CD1c-positive myeloid dendritic cell (primary cell): ENCODE measurements at regions not wholly inside any gene's neighbourhood (a gene's known extent, or its start where the extent isn't known, plus 50 kb on each side); places are given as distances from the start of the nearest gene placed in this dataset.

Source experiments
- DNase-seq: peaks from one replicate; pipeline ENCODE4 v3.0.0-alpha.2; 2016; ENCODE audit errors: extremely low spot score

DNA sequence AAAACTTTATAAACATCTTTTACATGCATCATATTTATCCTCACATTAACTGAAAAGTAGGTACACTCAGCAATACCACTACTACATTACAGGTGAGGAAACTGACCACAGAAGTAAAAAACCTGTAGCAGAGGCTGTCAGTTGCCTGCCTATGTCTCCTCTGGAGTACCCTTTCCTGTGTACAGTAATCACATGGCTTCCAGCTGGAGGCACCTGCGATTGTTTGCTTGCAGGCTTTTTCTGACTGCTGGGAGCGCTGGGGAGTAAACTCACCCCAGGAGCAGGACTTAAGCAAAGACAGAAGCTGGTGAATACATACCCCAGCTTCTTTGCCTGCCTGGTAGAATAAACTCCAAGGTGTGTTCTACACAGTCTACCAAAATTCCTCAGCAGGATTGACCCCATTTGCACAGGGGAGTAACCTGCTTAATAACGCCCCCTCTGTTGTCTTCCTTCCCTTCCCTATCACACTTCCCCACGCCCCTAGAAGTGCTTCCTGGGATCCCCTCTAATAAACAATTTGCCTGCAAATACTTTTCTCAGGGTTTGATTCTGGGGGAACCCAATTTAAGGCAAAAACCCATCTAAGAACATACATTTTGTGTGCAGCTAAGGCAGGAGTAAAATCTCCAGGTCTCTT lies 138.9 kb downstream of the PTH2R start:
- no peak for DNase-seq

DNA sequence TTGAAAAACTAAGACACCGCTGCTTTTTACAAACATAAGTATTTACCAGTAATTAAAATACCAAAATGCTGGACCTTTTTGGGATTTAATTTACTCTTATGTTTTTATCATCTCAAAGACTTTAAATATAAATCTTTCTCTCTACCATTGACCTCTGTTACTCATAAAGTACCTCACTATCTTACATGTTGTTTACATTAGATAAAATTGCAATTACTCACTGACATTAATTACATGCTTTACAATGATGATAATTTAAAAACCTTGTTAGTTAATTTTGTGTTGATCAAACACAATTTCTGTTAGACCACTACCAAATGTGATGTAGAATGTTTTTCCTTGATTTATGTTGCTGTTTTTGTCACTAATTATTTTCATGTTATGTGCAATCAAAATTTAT lies 139.5 kb downstream of the PTH2R start:
- no peak for DNase-seq

DNA sequence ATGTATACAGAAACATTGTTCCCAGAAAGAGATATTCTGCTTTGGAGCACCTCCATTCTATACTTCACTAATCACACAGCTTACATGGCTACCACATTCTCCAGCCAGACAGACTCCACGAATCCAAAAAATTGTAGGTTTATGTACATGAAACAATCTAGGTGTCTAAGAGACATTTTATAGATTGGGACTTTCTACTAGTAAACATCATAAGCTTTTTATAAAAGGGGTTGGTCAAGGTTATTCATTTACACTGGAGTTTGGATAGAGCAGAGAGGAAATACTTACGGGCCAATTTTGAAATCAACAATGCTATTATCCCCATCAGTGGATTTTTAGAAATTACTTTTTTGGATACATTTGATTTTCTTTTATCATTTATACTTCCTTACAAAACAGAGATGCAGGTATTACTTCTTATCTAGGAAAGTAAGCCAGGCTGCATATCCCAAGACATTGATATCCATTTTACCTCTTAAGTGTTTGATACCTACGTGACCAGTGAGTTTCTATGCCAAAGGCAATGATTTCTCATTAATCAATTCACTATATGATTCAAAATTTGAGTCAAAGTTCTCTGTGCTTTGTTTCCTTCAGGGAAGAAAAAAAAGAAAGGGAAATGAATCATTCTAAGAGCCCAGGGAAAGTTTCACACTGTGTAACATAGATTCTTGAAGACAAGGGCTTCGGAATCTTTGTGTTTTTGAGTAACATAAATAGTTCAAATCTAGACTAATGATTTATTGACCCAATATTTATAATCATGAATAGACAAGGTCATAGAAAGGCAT lies 140.5 kb downstream of the PTH2R start:
- DNase-seq = no peak

DNA sequence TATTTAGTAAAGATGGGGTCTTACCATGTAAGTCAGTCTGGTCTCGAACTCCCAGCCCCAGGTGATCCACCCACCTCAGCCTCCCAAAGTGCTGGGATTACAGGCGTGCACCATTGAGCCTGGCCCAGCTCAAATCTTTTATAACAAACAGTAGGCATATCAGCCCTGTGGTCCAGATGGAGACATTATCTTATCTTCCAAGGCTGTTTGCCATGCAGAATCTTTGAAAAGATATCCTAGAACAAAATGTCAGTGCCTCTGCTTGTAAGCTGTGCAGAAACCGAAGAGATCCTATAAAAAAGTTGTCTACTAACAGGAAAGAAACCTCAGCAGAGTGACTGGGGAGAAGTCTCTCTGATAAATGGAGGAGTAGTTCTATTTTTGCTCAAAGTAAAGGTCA lies 142.1 kb downstream of the PTH2R start:
- DNase-seq = no peak

DNA sequence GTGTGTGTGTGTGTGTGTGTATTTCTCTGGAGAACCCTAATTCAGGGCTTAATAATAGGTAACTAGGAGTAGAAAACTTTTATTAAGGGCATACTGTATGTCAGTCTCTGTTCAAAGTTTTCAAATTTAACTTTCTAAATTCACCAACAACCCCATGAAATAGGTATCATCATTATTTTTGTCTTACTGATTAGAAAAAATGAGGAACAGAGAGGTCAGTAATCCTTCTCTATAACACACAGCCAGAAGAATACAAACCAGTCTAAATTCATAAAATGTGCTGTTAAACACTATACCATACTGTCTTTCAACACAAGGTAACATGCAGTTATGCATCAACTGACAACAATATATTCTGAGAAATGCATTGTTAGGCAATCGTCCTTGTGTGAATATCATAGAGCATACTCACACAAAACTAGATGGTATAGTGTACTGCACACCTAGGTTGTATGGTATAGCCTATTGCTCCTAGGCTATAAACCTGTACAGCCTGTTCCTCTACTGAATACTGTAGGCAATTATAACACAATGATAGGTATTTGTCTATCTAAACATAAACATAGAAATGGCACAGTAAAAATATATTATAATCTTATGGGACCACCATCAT lies 143.1 kb downstream of the PTH2R start:
- no peak for DNase-seq

DNA sequence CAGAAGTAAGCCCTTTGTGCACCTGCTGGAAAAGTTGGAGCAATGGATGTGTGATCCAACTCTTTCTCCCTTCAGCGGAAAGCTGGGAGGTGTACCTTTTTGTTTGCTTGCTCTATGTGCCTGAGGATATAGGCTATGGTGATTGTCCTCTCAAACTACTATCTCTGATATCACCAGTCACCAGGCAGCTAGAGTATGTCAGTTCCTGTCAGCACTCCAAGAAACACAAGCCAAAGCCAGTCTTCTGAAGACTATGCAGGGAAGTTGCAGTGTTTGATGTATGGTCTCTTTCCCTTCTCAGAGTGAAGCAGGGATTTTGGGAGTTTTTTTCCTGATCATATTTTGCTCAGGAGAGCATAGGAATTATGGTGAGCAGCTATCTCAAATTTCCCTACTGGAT lies 146.4 kb downstream of the PTH2R start:
- DNase-seq = no peak

DNA sequence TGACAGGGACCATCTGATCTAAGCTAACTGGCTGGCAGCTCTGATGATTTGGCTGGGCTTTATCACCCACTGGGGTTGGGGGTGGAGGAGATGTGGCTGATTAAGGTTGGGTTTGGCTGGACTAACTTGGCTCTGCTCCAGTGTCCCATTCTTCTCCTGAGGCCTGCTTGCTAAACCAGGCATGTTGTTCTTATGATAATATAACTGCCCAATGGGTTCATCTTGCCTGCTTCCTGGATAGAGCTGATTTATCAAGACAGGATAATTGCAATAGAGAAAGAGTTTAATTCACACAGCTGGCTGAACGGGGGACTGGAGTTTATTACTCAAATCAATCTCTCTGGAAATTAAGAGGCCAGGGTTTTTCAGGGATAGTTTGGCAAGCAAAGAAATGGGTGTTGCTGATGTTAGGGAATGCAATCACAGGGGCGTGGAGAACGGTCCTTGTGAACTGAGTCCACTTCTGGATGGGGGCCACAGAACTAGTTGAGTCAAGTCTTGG lies 150.4 kb downstream of the PTH2R start:
- no peak for DNase-seq

DNA sequence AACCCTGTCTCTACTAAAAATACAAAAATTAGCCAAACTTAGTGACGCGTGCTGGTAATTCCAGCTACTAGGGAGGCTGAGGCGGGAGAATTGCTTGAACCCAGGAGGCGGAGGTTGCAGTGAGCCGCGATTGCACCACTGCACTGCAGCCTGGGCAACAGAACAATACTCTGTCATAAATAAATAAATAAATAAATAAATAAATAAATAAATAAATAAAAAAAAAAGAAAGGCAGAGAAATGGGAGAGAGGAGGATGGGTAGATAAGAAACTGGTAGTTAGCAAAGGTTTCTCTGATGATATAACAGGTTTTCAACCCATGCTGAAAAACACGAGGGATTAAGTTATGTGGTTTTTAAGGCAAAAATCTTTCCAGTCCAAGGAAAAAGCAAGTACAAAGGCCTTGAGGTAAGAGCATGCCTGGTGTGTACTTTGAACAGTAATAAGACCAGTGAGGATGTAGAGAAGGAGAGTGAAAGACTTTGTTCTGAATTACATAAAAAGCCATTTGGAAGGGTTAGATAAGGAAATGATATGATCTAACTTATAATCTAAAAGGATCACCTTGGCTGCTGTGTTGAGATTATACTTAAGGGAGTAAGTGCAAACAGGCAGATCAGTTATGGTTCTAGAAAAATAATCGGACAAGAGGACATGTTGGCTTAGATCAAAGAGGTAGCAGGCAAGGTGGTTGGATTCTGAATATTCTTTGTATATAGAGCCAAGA lies 159.3 kb downstream of the PTH2R start:
- DNase-seq = no peak

DNA sequence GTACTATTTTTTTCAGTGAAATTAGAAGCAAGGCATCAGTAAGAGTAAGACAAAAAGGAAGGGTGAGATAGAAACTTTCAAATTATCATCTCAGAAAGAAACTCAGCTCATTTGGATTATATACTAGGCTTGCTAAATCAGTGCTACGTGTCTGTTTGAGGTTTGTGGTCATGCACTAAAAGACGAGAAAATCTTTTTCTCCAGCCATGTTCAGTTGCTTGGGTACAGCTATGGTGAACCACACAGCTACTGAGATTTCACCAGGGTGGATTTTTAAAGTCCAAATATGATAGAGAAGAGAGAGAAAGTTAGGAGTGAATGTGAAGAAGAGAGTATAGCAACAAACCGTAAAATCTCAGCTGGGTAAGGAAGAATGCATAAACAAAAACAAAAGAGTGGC lies 161.6 kb downstream of the PTH2R start:
- no peak for DNase-seq

DNA sequence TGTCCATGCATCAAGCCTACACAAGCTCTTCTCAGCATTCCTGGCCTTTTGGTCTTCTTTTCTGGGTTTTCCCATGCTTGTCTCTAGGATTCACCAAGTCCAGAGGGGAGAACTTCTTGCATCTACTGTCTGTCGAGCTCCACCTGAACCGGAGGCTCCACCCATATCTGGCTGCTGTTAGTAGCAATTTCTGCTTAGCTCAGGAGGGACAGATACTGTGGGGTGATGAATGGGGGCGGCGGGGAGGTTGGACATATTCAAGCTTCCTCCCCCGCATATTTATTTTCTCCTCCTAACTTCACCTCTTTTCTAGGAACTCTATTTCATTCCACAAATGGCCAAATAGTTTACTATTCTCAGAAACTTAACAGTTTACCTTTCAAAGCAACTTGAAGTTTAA lies 163.5 kb downstream of the PTH2R start:
- DNase-seq = no peak

DNA sequence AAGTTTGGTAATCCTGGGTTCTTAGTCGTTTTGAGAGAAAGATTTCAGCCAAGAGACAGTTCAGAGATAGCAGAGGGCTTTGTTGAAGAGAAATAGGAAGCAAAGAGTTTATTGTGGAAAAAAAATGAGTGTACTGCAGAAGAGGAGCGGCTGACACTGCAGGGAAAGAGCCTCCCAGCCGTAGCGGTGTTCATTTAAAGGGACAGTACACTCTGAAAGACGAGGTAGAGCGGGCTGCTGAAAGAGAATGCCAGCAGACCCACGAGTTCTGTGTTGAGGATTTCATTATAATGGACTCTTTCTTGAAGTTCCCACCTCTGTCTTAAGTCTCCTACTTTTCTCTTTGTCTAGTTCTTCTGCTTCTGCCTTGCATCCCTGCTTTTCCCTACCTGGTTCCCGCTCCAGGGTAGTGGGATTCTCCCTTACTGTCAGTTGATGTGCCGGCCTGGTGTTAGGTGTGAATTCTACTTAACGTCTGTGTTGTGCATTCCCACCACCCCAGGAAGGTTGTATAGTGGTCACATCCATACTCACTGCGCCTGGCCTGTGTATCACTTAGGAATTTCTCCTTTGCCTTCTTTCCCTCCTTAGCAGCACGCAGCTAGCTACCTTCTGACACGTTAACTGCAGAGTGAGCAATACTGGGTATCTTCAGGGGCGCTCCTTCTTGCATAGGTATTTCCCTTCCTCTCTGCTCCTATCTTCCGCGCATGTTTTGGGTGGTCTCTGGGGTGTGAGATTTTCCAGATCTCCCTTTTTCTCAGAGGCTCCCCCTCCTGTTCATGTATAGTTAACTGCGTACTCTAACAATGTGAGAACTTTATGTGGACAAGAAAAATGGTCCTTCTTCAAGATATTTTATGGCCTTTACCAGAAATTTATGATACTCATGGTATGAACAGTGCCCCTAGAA lies 164.5 kb downstream of the PTH2R start:
- no peak for DNase-seq

DNA sequence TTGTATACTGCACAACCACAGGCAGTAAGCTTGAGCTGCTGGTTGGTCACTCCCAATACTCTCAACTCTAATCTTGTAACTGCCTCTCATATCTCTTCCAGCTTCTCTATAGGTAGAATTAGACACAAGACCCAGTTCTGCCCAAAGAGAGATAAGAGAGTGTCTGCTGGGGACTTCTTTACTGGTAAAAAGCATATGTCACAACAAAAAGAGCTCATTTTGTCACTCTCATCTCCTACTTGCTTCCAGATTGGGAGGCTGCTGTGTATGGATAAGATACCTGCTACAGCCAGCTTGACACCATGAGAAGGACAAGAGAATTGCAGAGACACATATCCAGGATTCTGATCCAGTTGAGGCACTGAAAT lies 165.2 kb downstream of the PTH2R start:
- DNase-seq = no peak

DNA sequence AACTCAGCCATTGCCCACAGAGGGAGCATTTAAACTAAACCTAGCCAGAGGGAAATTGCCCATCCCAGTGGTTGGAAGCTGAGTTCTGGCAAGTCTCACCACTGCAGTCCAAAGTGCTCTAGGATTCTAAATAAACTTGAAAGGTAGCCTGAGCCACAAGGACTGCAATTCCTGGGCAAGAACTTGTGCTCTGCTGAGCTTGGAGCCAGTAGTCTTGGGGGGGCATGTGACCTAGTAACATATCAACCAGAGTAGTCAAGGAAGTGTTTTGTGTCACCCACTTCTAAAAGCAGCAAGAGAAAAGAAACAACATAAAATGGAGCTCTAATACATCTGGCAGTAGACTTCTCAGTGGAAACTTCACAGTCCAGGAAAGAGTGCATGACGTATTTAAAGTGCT lies 167.0 kb downstream of the PTH2R start:
- no peak for DNase-seq

DNA sequence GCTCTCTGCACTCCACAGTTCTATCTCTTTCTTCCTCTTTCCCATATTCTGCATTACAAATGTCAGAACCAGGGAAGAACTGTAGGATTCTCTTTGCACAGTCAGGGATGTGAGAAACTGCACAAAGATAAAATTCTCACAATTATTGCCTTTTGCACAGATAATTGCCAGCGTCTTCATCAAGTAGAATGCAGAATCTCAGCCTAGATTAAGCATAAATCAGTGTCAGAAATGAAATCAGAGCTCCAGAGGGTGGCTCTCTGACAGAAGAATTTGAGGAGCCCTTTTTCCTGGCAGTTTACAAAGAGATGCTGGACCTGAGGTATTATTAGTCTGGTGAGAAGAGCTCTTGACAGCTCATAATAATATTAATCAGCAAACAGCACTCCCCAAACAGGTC lies 173.1 kb downstream of the PTH2R start:
- no peak for DNase-seq

DNA sequence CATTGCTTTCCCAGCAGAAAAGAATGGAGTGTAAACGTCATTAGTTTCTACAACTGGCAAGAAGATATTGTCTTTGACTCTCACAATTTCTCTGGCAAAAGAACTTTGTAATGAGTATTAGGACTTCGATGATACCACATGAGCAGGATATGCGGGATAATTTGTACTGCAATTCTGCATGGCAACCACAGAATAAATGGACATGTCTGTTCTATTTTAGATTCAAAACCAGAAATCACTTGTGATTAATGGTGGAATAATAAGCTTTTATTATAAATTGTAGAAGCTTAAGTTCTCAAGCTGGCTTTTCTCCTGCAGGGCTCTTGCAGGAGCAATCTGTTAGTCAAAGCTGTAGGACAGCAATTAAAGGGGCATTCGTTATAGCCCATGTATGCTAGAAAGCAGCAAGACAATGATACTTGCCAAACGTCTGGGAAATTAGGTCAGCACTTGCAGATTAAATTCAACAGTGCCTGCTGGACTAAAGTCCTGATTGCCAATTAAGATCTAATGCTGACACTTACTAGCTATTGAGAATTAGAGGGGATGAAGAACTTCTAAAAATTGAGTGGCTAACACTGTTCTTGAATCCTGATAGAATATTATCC lies 177.9 kb downstream of the PTH2R start:
- no peak for DNase-seq

DNA sequence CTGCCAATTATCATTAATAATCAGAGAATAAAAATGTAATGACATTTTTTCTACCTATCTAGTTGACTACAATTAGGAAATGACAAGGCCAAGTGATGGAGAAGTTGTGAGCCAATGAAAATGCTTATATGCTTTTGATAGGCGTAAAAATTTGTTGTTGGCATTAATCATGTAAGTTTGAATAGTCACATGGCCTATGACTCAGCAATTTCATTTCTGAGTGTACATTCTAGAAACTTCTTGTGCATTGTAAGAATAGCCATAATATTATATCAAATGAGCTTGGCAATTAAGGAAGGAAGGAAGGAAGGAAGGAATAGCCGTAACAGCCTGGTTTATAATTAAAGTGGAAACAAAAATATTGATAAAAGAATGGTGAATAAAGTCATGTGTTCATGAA lies 179.9 kb downstream of the PTH2R start:
- DNase-seq = no peak

DNA sequence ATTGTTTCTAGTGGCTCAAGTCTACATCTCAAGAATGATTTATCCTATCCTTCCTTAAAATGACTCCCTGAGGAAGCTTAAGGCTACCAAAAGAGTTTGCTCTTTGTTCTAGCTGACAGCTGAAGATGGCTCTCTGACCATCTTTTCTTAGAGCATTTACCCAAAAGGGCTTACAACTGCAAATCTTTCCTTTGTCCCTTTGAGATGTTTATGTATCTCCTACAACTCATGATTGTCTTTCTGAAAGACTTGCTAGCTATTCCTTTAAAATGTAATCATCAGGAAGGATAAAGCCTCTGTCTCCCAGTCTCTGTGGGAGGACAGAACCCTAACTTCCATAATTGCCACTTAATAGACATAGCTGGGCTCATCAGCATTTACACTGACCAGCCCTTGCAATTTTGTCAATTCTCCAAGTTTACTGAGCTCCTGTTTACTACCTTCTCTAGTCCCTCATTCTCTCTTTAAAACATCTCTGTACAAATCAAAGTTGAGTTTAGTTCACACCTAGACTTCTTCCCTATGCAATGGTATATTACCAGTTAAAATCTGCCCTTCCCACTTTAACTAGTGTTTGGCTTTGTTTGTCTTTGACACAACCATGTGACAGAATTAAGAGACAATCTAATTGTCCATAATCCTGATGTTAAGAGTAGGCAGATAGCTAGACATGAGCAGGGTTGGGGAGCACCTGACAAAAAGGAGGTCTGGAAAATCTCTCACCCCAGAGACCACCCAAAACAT lies 188.2 kb downstream of the PTH2R start:
- DNase-seq = no peak

DNA sequence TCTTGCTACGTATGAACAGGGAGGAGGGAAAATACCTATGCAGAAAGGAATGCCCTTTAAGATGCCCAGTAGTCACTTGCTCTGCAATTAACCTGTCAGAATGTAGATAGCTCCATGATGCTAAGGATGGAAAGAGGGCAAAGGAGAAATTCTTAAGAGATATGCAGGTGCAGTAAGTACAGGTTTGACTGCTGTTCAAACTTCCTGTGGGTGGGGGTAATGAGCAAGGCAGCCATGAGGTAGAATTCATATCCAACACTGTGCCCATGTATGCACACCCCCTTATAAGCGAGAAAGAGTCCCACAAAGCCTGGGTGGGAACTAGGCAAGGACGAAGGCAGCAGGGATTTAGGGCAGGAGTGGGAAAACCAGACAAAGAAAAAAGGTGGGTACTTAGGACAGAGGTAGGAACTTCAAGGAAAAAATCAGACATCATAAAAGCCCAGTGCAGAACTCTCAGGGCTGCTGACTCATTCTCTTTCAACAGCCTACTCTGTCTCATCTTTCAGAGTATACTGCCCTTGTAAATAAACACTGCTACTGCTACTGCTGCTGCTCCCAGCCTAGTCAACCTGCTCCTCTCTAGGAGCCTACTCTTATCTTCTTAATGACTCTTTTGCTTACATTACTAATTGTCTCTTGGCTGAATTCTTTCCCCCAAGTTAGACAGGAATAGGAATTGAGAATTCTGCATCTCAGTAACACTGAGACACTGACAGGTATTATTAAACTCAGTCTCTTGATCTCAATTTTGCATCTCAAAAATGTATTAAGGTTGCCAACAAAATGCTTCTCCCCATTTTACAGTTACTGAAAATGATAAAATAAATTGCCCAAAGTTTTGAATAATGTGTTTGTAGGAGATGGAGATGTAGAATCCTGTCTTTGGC lies 189.0 kb downstream of the PTH2R start:
- DNase-seq = no peak

DNA sequence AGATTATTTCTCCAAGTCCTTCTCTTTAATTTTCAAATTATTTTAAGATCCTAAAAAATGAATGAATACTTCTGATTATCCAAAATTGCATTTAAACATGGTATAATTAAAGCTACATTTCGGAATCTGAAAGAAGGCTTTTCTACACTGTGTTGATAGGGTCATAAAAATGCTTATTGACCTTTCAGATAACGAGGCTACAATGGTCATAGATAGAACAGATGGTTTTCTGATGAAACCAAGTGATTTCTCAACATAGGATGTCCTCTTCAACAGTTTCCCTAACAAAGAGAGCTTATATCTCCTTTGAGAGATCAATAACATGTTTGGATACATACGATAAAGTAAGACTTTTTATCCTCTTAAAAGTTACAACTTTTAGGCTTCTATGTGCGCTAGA lies 201.1 kb downstream of the PTH2R start:
- DNase-seq = no peak
